ENCODE measurements at regions not wholly inside any gene's neighbourhood (a gene's known extent, or its start where the extent isn't known, plus 50 kb on each side); places are given as distances from the start of the nearest gene placed in this dataset.
"Not testable (repeated sequence)": the region's sequence is repeated elsewhere in the genome, so short reads cannot be mapped to it uniquely, and the experiment has no call there.

GRCh38 chr5:1588071-1588694 is 64.4 kb upstream of the LPCAT1 start:
- TF ChIP-seq CTCF (IDR thresholded peaks at IDR 0.05; ENCODE audit: poor library complexity); EZH2 (IDR thresholded peaks at IDR 0.05; ENCODE audit: borderline replicate concordance); EZH2phosphoT487 (IDR thresholded peaks at IDR 0.05; ENCODE audit: low read depth, severe bottlenecking, unreplicated experiment): not testable (repeated sequence)
